ENCODE measurements at regions not wholly inside any gene's neighbourhood (a gene's known extent, or its start where the extent isn't known, plus 50 kb on each side); places are given as distances from the start of the nearest gene placed in this dataset.

- H3K36me3 ChIP-seq (ENCODE audit: low read depth, missing control alignments), result no peaks in the 10 kb centered on the region
- no peak overlapping the region for H3K4me3 ChIP-seq
- H3K9me3 ChIP-seq, result no peaks in the 10 kb centered on the region
- intact Hi-C loops (cut with DNase I; ENCODE audit: low total_unique reads), result no loop called here
- no peaks in the 10 kb centered on the region for H3K27me3 ChIP-seq
- no peak for DNase-seq
- H3K4me1 ChIP-seq, result no peaks in the 10 kb centered on the region
- 67 to 70% methylated on average over 6 of the region's 6 CpGs for WGBS, 2 donors
- no peak for TF ChIP-seq CTCF (IDR thresholded peaks at IDR 0.05)
- TF ChIP-seq POLR2A (IDR thresholded peaks at IDR 0.05), result no peak
- H3K27ac ChIP-seq, result no peak overlapping the region
These were observed 366.4 kb upstream of the ERCC4 start for GRCh38 chr16:13553453-13553985.

- Histone ChIP-seq H3K36me3 (ENCODE audit: low read depth, missing control alignments) (no peaks in the 10 kb centered on the region), H3K4me3 (no peak overlapping the region), H3K9me3 (no peaks in the 10 kb centered on the region), H3K27me3 (no peaks in the 10 kb centered on the region), H3K27ac (no peak overlapping the region), H3K4me1 (no peaks in the 10 kb centered on the region)
- intact Hi-C loops (cut with DNase I; ENCODE audit: low total_unique reads), result no loop called here
- TF ChIP-seq CTCF (IDR thresholded peaks at IDR 0.05) (no peak), POLR2A (IDR thresholded peaks at IDR 0.05) (no peak)
- DNase-seq, result peak; percentile 41
These were observed 365.9 kb upstream of the ERCC4 start for GRCh38 chr16:13554005-13554404.

DNA sequence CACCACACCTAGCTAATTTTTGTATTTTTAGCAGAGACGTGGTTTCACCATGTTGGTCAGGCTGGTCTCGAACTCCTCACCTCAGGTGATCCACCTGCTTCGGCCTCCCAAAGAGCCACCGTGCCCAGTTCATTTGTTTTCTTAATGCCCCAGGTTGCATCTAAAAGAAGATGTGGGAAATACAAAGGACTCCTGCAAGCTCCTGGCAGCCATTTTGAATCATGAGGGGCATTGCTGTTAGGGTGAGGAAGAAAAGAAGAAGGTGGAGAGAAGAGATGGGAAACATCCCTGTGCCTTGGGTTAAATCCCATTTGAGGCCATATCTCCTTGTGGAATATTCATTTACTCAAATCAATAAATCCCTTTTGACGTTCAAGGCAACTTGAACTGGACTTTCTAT is 365.3 kb upstream of the ERCC4 start:
- no peak for TF ChIP-seq CTCF (IDR thresholded peaks at IDR 0.05)
- TF ChIP-seq POLR2A (IDR thresholded peaks at IDR 0.05), result no peak
- Histone ChIP-seq H3K4me3 (no peak overlapping the region), H3K9me3 (no peaks in the 10 kb centered on the region), H3K27ac (no peak overlapping the region), H3K36me3 (ENCODE audit: low read depth, missing control alignments) (no peaks in the 10 kb centered on the region), H3K27me3 (no peaks in the 10 kb centered on the region), H3K4me1 (no peaks in the 10 kb centered on the region)
- 80% methylated on average over 5 of the region's 5 CpGs for WGBS, 2 donors
- intact Hi-C loops (cut with DNase I; ENCODE audit: low total_unique reads), result no loop called here
- DNase-seq, result no peak

DNA sequence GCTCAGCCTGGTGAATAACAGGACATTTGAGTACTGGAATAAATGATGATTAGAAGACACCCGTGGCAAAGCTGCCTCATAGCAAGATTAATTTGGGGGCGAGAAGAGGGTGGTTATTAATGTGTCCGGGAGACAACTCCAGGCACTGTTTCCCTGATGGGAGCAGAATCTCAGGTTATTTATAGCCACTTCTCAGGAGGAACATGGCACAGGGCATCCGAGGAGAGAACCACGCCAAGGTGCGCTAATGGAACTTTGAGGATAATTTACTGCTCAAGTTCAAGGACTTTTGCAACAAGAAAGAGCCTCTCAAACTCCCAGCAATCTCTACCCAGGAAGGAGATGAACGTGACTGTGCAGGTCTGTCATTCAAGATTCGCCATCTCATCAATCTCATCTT is 362.5 kb upstream of the ERCC4 start:
- Histone ChIP-seq H3K27me3 (no peaks in the 10 kb centered on the region), H3K4me1 (no peaks in the 10 kb centered on the region), H3K9me3 (no peaks in the 10 kb centered on the region), H3K36me3 (ENCODE audit: low read depth, missing control alignments) (no peaks in the 10 kb centered on the region), H3K27ac (no peak overlapping the region), H3K4me3 (no peak overlapping the region)
- 31 to 35% methylated on average over 8 of the region's 8 CpGs for WGBS, 2 donors
- no peak for DNase-seq
- intact Hi-C loops (cut with DNase I; ENCODE audit: low total_unique reads), result no loop called here
- TF ChIP-seq CTCF (IDR thresholded peaks at IDR 0.05), result no peak
- no peak for TF ChIP-seq POLR2A (IDR thresholded peaks at IDR 0.05)

DNA sequence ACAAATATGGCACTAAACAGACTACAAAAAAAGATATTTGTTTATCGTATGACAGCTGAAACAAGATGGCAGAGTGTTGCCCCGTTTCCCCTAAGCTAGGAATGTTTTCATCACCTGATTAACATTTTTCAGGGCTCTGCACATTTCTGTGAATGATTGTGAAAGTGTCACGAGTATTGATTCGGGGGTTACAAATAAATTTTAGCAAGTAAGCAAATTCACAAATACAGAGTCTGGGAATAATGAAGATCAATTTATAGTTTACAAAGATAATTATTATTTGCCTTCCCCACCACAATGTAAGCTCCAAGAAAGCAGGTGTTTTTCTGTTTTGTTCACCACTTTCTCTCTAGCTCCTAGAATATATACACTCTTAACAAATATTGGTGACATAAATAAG is 361.2 kb upstream of the ERCC4 start:
- Histone ChIP-seq H3K36me3 (ENCODE audit: low read depth, missing control alignments) (no peaks in the 10 kb centered on the region), H3K27me3 (no peaks in the 10 kb centered on the region), H3K4me3 (no peak overlapping the region), H3K4me1 (no peaks in the 10 kb centered on the region), H3K27ac (no peak overlapping the region), H3K9me3 (no peaks in the 10 kb centered on the region)
- DNase-seq, result no peak
- intact Hi-C loops (cut with DNase I; ENCODE audit: low total_unique reads), result no loop called here
- TF ChIP-seq CTCF (IDR thresholded peaks at IDR 0.05) (no peak), POLR2A (IDR thresholded peaks at IDR 0.05) (no peak)
- 84 to 86% methylated on average over 4 of the region's 4 CpGs for WGBS, 2 donors
